ENCODE measurements at regions not wholly inside any gene's neighbourhood (a gene's known extent, or its start where the extent isn't known, plus 50 kb on each side); places are given as distances from the start of the nearest gene placed in this dataset.

DNA sequence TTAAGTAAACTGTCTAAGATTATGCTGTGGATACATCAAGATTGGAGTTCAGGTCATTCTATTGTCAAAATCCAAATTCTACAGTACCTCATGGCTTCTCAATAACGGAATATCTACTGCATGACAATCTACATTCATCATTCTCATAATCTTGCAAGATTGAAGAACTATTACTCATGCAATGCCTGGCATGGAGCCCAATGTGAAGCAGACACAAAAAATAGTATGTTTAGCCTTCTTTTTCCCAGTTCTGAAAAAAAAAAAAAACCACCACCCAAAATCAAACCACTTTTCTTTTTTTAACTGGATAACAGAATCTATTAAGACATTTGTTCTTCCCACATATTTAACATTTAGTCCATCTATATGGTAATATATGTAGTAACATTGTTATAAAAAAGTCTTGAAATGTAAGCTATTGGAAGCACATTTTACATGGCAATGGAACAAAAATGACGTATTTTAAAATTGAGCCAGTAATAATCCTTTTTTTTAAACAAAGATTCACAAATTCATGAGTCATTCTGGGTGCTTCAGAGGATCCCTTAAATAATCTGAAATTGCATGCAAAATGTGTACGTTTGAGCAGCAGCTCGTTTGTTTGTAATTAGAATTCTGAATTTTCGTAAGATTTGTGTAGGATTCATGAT is 232.2 kb upstream of the FMR1 start:
- ATAC-seq (ENCODE audit: low FRiP score) (no peak), DNase-seq (ENCODE audit: low spot score) (no peak)
- no peak for TF ChIP-seq CTCF (IDR thresholded peaks at IDR 0.05)

GRCh38 chrX:147680251-147680650 is 231.5 kb upstream of the FMR1 start:
- TF ChIP-seq CTCF (IDR thresholded peaks at IDR 0.05), result no peak
- ATAC-seq (ENCODE audit: low FRiP score), result no peak
- no peak for DNase-seq (ENCODE audit: low spot score)

- DNase-seq (ENCODE audit: low spot score) (no peak), ATAC-seq (ENCODE audit: low FRiP score) (no peak)
- no peak for TF ChIP-seq CTCF (IDR thresholded peaks at IDR 0.05)
Measured at GRCh38 chrX:147693511-147693910, 218.2 kb upstream of the FMR1 start.

- no peak for ATAC-seq (ENCODE audit: low FRiP score)
- no peak for TF ChIP-seq CTCF (IDR thresholded peaks at IDR 0.05)
- DNase-seq (ENCODE audit: low spot score), result no peak
Measured at GRCh38 chrX:147699061-147699460, 212.7 kb upstream of the FMR1 start.

DNA sequence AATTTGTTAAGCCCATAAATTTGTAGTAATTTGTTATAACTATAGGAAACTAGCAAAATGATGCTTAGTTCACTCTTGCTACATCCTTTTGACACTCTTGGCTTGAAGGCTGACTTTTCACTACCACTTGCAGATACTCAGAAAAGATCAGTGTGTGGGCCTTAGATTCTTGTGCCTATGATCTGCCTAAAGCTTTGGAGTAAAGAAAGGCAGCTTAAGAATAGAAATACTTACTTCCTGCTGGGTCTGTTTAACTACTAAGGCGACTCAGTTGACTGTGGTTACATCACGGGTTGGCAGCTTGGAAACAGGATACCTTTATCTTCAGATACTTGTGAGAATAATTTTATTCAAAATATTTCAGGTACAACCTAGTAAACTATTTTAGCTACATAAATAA is 201.4 kb upstream of the FMR1 start:
- TF ChIP-seq CTCF (IDR thresholded peaks at IDR 0.05), result no peak
- no peak for ATAC-seq (ENCODE audit: low FRiP score)
- DNase-seq (ENCODE audit: low spot score), result no peak

- DNase-seq (ENCODE audit: low spot score), result no peak
- ATAC-seq (ENCODE audit: low FRiP score), result no peak
- no peak for TF ChIP-seq CTCF (IDR thresholded peaks at IDR 0.05)
Measured at GRCh38 chrX:147733369-147733768, 178.3 kb upstream of the FMR1 start.

- no peak for ATAC-seq (ENCODE audit: low FRiP score)
- no peak for TF ChIP-seq CTCF (IDR thresholded peaks at IDR 0.05)
- no peak for DNase-seq (ENCODE audit: low spot score)
Measured at GRCh38 chrX:147735364-147735763, 176.4 kb upstream of the FMR1 start.
